ENCODE measurements at regions not wholly inside any gene's neighbourhood (a gene's known extent, or its start where the extent isn't known, plus 50 kb on each side); places are given as distances from the start of the nearest gene placed in this dataset.
A peak's percentile ranks its signal among the peaks of the same experiment; 100 is the strongest.
"Not testable (repeated sequence)": the region's sequence is repeated elsewhere in the genome, so short reads cannot be mapped to it uniquely, and the experiment has no call there.

DNA sequence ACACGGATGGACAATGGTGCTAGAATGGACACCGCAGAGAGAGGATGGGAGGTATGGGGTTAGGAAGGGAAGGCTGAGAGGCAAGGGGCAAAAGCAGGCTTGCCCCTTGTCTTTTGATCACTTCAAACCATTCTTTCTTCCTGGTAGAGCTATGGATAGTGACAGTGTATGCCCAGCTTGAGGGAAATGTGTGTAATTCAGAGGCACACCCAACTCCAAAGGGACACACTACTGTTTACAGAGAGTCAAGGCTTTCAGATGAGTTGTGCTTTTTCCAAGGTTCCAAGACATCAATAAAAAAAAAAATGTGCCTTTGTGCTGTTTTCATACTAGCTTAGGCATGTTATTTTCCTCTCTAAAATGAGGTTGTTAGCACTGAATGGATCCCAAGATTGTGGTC lies 185.0 kb downstream of the MCHR2 start:
- no peak for DNase-seq

DNA sequence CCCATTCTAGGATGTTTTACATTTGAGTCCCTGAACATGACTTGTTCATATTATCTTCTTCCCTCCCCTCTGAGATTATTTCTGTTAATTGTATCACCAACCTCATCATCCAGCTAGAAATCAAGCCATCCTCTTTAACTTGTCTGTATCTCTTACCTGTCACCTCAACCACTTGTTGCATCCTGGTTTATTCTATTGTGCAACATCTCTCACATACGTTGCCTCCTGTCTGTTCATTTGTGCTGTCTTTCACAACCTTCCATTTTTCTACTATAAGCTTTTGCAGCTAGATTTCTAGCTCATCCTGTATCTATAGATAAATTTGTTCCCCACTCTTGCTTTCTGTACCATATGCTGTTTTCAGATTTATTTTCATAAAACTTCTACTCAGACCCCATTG lies 183.7 kb downstream of the MCHR2 start:
- no peak for DNase-seq

DNA sequence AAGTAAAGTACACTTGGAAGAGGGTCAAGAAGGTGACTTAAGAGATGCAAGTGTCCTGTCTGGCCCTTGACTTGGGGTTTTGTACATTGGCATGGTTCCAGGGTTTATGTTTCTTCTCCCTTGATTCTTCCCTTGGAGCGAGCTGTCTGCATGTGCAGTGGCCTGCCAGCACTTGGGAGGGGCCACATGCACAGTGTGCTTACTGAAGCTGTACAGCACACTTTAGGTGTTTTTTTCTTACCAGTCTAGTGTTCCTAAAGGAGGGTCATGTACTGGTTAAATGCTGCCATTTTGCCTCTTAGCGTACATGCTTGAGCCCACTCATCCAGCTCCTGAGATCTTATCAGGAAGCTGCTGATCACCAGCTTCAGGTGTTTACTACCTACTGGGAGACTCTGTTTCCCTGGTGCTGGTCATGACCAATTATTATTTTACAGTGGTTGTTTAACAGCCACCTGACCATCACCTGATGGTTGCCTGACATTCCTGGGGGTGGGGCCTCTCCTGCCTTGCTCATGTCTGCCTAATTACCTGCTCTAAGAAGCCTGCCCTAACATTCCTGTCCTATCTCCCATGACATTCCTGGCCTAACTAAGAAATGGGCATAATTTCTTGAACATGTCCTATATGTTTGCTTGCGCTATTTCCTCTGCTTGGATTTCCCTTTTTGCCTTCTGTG lies 182.9 kb downstream of the MCHR2 start:
- DNase-seq = no peak

DNA sequence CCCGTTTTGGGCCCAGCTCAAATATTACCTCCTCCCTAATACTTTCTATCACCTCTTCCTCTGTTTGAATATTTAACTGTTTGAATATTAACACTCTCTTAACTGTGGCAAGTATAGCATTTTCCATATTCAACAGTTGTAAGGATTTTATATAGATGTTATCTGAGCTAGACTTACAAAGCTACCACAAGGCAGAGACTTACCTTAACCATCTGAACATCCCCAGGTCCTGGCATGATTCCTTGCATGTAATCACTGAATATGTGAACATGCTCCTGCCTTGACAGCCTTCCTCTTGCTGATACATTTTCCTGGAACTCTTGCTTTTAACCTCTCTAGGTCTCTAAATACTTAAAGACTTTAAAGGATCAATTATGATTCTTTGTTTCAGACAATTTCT lies 182.4 kb downstream of the MCHR2 start:
- DNase-seq = no peak

DNA sequence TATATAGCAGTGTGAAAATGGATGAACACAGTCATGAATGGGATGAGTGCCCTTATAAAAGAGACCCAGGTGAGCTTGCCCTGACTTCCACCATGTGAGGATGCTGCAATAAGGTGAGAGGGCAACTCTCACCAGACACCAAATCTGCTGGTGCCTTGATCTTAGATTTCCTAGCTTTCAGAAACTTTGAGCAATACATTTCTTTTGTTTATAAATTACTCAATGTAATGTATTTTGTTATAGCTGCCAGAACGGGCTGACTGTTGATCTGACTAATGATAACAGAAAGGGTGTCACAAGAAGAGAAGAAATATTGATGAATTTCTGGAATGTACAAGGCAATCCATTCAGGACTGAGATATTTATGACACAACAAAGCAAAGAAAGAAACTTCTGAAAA lies 180.5 kb downstream of the MCHR2 start:
- DNase-seq = no peak

DNA sequence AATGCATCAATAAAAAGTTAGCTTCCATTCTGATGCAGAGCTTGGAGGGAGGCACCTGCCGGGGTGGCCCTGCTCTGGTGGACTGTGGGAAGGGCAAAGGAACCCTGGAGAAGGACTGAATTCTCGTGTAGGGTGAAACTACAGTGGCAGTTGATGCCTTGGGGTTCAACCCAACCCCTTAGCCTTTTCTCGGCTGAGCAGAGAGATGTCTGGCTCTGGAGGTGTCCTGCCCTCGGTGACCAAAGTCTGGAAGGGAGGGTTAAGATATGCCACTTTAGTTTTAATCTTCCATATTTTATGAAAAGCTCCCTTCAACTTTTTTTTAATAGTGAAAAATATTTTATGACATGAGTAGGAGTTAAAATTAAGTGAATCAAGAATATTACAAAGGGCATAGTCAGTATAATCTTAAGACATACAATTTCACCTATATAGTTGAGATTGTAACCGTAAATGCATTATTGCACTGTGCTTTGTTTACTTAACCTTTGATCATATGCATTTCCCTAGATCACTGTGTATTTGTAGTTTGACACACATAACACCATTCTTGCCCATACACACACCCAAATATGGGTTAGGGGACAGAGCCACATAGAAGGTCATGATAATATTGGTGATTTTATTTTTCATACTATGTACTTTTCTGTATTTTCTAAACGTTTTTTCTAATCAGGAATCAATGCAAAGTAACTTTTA lies 179.6 kb downstream of the MCHR2 start:
- no peak for DNase-seq

DNA sequence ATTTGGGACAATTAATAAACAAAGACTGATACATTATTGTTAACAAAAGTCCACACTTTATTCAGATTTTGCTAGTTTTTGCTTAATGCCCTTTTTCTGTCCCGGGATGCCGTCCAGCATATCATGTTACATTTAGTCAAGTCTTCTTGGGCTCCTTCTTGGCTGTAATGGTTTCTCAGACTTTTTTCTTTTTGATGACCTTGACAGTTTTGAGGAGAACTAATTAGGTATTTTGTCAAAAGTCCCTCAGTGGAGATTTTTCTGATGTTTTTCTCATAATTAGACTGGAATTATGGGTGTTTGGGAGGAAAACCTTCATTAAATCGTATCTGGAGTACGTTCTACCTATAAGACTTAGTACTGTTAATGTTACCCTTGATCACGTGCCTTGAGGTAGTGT lies 177.2 kb downstream of the MCHR2 start:
- DNase-seq = no peak

DNA sequence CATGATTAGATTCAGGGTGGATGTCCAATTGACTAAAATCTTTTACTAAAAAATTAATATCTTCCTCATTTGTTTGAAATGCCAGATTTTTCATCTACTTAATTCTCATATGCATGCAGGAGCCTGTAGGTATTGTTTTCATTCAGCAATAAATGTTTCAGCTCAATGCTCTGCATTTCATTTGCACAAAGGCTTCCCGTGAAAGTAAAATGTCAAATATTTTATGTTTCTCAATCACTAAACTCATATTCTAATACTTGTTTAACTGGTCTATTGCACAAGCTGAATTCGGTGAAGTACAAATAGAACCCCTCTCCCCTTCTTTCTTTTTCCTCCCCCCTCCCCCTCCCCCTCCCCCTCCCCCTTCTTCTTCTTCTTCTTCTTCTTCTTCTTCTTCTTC lies 175.9 kb downstream of the MCHR2 start:
- DNase-seq = no peak

DNA sequence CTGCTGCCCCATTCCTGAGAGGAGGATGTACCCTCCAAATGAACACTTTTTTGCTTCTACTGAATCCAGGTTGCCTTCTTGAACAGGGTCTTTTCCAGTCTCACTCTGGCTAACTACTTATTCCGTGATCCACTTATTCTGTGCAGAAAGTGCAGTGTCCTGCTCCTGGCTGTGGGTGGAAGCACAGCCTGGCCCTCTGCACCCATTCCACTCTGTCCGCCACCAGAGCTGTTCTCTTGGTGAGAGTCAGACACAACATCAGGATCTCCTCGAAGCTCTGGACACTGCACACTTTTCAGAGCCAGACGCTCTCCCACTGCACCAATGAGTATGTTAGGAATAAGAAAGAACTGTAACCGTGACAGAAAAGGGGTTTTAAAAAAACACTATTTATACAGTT lies 174.2 kb downstream of the MCHR2 start:
- DNase-seq = no peak

DNA sequence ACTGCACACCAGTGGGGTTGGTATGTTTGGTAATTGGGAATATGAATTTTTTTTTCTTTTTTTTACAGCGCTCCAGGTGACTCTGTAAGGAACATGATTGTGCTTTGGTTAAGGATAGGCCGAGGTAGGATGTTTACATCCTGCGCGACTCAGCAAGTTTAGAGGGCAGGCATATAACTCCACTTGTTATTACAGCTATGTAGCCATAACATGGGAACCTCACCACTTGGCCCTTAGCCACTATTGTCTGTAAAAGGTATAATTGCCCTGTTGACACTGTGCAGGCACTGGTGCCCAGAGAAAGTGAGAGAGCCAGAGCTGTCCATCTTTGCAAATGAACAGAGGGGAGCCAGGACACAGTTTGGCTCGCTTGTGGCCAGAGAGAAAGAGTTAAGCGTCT lies 172.9 kb downstream of the MCHR2 start:
- DNase-seq = no peak

DNA sequence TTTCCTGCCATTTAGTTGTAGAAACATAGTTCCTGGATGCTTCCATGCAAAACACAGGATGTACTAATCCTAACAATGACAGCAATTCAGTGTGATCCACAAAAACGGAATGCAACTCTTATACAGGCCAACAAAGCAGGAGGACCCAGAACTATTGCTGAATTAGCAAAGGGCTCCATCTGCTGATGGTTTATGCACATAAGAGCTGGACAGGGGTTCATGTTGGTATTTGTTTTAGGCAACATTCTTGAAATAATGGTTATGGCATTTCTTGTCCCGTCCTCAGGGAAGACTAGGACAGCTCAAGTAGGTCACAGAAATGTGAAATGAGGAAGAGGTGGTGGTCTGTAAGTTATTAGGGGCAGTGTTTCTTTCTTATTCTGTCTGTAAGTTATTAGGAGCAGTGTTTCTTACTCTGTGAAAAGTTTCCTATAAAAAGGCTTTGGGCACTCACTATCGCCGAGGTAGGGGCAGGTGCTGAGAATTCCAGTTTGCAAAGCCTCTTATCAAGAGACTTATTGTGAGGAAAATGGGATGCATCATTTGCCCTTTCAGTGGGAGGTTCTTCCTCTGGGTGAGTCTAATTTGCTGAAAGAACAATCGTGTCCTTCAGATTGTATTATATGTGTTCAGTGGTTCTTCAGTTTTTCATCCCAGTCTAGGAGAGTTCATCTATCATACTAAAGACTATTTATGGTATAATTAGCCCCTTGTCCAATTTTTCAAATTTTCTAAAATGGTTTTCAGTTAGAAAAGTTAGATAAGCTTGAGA lies 171.1 kb downstream of the MCHR2 start:
- no peak for DNase-seq

DNA sequence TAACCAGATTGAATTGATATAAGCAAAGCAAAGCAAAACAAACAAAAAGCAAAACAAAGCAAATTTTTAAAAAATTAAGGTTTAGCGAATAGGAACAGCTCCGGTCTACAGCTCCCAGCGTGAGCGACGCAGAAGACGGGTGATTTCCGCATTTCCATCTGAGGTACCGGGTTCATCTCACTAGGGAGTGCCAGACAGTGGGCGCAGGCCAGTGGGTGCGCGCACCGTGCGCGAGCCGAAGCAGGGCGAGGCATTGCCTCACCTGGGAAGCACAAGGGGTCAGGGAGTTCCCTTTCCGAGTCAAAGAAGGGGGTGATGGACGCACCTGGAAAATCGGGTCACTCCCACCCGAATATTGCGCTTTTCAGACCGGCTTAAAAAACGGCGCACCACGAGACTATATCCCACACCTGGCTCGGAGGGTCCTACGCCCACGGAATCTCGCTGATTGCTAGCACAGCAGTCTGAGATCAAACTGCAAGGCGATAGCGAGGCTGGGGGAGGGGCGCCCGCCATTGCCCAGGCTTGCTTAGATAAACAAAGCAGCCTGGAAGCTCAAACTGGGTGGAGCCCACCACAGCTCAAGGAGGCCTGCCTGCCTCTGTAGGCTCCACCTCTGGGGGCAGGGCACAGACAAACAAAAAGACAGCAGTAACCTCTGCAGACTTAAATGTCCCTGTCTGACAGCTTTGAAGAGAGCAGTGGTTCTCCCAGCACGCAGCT lies 170.3 kb downstream of the MCHR2 start:
- not testable (repeated sequence) for DNase-seq

DNA sequence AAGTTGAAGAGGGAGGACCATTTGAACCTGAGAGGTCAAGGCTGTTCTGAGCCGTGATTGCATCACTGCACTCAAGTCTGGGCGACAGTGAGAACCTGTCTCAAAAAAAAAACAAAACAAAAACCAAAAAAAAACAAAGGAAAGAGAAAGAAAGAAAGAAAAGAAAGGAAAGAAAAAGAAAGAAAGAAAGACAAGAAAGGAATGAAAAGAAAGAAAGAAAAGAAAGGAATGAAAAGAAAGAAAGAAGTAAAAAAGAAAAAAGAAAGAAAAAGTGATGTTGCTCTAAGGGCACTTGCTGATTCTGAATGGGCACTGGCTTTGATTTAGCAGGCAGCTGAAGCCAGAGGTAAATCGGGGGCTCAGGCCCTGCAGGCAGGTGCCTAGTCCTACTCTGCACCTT lies 161.0 kb downstream of the MCHR2 start:
- no peak for DNase-seq

DNA sequence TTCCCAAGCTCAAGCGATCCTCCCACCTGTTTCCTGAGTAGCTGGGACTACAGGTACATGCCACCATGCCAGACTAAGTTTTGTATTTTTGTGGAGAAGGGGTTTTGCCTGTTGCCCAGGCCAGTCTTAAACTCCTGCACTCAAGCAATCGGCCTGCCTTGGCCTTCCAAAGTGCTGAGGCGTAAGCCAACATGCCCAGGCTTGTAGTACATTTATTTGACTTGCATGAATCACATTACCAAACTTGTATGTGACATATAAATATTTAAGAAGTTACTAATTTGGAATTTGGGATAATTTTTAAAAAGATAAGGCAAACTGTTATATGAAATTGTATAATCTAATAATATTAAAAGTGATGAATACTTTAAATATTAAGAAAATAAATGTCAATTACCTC lies 157.6 kb downstream of the MCHR2 start:
- no peak for DNase-seq

DNA sequence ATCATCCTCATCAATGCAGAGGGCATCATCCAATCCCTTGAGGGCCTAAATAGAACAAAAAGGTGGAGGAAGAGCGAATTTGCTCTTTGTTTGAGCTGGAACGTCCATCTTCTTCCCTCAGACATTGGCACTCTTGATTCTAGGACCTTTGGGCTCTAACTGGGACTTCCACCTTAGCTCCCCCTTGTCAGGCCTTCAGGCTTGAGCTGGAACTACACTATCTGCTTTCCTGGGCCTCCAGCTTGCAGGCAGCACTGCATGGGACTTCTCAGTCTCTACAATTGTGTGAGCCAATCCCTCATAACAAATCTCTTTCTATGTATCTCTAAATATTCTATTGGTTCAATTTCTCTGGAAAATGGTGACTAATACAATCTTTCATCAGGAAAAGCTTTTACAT lies 155.4 kb downstream of the MCHR2 start:
- no peak for DNase-seq

DNA sequence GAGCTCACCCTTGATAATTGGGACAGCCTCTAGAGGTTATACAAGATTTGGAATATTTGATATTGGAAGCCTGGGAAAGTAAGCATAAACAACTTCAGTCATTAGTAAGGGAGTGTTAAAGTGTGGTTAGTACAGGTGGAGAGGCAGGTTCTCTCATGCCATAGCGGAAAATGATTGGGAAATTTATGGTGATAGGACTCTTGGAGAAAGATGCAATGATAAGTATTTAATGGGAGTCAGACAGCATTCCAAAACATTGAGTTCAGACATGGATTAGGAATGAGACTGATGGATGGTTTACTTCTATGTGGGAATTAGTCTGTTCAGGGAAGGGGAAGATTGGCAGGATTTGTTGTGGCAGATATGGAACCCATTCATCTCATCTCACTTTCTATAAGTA lies 152.7 kb downstream of the MCHR2 start:
- DNase-seq = no peak

DNA sequence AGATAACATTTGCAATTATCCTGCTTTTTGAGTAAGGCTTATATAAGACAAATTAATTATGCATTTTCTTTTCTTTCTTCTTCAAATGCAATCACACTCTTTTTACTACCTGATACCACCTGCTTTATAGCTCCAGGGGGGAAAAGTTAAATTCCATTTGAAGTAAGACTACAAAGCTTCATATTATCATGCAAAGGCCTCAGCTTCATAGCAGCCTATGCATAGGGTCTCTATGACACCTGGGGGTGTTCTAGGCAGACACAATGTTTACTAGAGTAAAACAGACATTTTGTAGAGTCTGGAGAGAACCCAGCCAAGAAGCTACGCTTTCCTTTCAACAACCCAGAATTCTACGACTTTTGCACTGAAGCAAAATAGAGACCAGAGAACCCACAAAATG lies 148.0 kb downstream of the MCHR2 start:
- no peak for DNase-seq

DNA sequence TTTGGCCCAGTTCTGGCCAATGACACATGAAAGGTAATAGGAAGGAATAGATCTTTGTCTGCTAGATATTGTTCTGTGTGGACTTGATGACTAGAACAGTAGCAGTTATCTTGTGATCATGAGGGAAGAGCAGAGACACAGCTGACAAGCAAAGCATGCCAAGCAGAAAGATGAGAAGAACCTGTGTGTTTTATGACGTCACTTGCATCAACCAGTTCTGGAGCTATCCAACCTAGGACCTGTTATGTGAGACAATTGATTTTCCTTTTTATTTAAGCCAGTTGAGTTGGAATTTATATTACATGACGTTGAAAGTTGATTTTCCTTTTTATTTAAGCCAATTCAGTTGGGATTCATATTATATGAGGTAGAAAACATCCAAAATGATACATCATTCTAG lies 143.2 kb downstream of the MCHR2 start:
- no peak for DNase-seq

DNA sequence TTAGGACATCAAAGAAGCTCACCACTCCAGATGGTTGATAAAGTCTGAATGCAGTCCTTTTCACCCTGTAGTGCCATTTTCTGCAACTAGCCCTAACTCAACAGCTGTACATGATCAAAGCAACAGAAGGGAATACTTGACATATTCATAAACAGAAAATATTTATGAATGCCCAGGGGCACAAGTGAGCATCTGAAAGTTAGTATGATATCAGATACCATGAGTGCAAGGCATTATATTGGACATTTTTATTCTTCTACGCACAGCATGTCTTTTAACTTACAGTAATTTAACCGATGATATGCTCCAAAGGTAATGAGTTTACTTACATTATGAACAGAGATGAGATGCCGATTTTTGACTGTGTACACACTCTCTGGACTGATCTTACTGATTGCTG lies 142.0 kb downstream of the MCHR2 start:
- DNase-seq = no peak

DNA sequence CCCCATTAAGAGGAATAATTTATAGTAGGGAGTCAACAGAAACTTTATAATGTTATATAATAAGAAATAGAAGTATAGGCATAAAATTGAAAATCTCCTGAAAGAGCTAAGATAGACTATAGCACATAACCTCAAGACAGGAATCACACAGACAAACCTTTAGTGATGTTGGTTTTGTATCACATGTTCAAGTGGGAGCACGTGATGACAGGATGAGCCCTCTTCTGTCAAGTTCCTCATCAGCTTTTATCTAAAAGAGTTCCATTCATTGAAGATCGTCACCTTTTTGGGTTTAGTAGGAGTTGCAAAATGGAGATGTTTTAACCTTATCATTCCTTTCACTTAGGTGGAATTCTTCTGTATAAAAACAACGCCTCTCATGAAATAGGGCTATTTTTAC lies 127.0 kb downstream of the MCHR2 start:
- no peak for DNase-seq

DNA sequence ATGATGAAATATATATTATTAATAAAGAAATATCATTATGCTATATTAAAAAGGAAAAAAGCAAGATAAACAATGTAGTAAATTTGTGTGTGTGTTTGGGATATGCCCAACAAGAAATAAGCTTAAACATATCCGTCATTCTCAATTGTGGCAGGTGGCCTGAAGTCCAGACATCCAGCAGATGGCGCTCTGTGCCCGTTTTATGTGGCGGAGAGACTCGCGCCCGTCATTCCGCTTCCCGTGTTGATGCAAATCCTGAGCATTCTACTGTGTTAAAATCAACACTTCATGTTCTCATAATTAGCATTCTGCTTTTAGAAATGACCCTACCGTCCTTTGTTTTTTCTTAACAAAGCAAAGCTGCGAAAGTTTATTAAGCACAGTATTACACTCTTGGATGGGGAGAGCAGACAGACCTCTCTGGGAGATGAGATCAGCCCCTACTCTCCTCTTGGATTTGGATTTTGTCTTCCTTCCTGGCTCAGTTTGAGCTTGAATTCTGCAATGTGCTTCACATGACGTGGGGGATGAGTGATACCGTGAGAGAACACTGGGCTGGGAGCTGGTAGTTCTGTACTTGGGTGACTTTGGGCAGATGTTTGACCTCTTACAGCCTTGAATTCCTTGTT lies 125.8 kb downstream of the MCHR2 start:
- peak; percentile 77 for DNase-seq

Data from right hindlimb (tissue), 1 donor.